OCI-LY3 (cell line): ENCODE measurements at regions not wholly inside any gene's neighbourhood (a gene's known extent, or its start where the extent isn't known, plus 50 kb on each side); places are given as distances from the start of the nearest gene placed in this dataset.

Experiments used
- CTCF ChIP-seq: fragments of 200-600, 300-600 bp; sonication (generic); IDR thresholded peaks from 2 replicates; pipeline ENCODE4 v1.5.1; 2014; ENCODE audit warnings: antibody characterized with exemption, low read length, low read depth
- EZH2phosphoT487 ChIP-seq: fragments of 200-600 bp; shearing (Covaris generic); IDR thresholded peaks from 2 replicates; pipeline ENCODE4 v1.6.1; 2018; ENCODE audit warnings: antibody characterized with exemption, mixed run types, low read depth

GRCh38 chr15:56844471-56844870, 74.0 kb upstream of the TCF12 start:
- no peak for TF ChIP-seq CTCF
- no peak for TF ChIP-seq EZH2phosphoT487
